Activated CD8-positive, alpha-beta memory T cell treated with anti-CD3 and anti-CD28 coated beads, Interleukin-2, amount 50 U/mL, for 24 hours (primary cell): ENCODE measurements at regions not wholly inside any gene's neighbourhood (a gene's known extent, or its start where the extent isn't known, plus 50 kb on each side); places are given as distances from the start of the nearest gene placed in this dataset.

Source experiments
- DNase-seq: peaks from one replicate; pipeline ENCODE4 v3.0.0-alpha.2; 2020; ENCODE audit errors: extremely low read depth

DNA sequence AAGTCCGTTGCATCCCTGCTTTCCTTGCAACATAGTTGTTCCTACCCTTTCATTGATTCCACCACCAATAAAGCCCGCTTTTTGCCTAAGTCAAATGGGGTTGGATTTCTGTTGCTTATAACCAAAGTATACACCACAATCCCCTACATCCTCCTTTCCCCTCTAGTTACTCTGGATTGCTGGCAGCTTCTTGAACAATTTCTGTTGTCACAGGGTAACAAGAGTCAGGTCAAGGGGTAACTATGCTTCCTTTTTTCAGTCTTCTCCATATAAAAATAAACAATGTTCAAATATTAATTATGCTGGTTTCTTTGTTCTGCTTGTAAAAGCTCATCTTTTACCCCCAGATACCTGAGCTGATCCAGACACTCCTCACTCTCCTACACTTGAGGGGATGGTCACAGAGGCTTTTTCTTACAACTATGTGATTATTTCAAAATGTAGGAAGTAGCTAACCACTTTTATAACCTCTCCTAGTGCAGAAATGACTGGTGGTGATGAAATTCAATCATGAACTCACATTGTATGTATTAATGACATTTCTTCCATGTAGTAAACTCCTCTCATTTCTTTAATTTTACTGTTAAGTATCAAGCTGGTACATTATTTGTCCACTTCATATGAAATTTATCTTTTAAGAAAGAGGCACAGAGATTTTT, 136.5 kb downstream of the SNX18 start:
- DNase-seq: no peak

DNA sequence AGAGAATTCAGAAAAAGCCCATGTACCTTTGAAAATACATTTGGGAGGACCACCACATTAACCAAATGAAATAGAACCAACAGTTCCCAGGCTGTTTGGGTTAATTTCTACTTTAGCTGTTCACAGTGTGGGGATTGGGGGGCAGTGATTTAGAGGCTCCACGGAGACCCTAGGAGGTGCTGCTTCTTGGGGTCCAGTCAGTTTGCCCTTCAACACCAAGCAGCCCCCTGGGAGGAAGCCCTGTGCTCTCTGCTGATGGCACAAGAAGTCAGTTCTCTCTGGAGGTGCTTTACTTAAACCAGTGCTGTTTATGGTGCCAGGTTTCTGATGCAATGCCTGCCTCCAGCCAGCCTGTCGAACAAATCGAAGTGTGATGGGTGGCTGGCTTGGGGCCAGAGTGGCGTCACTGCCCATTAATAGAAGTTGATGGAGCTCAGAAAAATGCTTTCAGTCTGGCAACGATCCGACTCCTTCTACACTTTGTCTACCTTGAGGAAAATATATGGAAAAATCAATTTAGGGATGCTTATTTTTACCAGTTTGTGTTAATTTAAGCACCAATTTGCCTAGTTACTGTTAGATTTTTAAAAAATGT, 134.0 kb downstream of the SNX18 start:
- DNase-seq: no peak

GRCh38 chr5:54649041-54649504, 131.5 kb downstream of the SNX18 start:
- DNase-seq: no peak

GRCh38 chr5:54646356-54647101, 129.0 kb downstream of the SNX18 start:
- peak; percentile 34 for DNase-seq

DNA sequence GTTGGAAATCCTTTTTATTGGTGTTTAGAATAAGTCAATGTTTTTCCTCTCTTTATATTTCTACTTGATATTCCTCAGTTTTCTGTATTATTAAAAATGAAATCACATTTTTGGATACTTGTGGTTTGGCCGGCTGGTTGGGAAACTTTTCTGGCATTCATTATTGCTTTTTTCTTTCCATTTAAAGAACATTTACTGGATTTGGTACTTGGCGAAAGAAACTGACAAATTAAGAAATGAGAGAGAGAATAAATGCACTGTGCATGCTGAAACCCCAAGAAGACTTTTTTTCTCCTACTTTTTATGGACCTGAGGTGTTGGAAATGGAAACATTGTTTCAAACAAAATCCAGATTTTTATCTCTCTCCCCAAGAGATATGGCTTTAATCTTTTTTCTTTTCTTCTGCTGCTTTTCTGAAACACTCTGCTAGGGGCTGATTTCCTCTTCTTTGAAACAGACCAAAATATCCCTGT, 128.4 kb downstream of the SNX18 start:
- DNase-seq: no peak

DNA sequence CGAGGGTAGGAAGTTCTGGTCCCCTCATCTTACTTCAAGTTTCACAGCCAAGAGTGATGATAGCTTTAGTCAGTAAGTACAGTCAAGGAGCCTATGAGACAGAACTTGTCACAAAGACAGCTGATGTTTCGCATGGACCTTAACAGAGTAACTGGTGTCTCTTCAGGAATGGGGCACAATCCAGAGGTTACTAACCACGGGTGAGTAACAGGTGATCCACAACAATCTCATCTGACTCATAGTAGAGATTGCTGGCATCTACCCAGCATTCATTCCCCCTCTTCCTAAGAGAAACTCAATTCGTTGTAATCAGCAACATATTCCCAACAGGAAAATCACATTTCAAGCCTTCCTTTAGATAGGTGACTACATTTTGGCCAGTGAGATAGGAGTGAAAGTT, 126.7 kb downstream of the SNX18 start:
- no peak for DNase-seq

DNA sequence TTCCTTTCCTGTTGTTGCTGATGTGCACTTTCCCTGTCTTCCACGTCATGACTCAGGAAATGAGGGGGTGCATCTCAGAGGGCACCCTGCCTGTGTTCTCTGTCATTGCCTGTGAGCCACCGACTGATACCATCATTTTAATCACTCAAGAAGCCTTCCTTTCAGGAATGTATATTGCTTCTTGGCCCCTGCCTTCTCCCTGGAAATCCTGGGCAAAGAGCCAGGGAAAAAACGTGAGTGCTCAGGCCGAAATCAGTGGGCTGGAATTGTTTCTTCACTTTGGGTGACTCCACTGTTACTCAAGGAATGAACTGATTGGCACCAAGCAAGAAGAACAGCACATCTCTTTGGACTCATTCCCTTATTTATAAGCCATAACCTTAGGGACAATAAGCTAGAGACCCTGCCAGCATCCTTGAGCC, 126.1 kb downstream of the SNX18 start:
- no peak for DNase-seq

DNA sequence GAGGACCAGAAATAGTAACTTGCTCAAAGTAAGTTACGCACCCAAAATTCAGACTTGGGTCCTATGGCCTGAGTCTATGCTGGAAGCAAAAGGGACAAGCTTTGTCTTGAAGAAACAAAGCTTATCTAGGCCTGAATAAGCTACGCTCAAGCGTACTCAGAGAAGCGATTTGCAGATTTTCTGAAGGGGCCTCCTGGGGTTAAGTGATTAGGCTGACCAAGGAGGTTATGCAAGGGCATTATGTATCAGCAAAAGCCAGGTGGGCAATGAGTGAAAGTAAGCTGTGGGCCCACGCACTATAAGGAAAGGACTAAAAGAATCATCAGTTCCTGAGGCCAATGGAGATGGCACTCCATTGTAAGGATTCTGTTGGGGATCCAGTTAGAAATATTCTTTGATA, 122.1 kb downstream of the SNX18 start:
- no peak for DNase-seq

GRCh38 chr5:54638106-54638505, 120.5 kb downstream of the SNX18 start:
- DNase-seq: no peak

DNA sequence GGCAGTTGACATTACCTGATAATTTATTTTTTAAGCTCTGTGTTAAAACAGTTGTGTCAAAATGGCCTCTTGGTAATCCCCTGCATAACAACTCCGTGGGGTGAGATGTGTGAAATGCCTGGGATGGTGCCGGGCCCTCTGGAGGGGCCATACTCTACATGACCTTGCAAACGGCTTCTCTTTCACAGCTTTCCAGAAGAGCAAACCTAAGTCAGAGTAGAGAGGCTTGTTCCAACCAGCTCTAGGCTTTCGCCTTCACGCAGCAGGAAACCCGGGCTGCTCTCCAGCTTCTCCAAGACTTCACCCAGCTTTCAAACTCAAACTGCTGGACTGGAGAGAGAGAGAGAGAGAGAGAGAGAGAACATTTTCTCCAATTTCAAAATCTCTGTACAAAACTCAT, 120.1 kb downstream of the SNX18 start:
- DNase-seq: no peak

DNA sequence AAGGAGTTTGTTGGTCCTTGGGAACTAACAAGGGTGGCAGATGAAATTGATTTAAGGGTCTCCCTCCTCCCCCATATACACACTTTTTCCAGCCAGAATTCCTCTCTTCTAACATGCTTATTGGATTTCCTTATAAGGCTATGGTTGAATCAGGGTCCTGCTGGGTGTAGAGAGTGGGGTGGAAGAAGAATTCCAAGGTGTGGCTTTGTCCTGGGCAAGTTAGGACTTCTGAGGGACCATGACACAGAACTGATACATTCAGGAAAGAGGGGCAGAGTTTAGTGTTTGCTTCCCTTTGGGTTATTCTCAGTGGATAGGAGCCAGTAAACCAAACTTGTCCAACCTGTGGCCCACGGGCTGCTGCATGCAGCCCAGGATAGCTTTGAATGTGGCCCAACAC, 116.5 kb downstream of the SNX18 start:
- DNase-seq: no peak

GRCh38 chr5:54632131-54632701, 114.7 kb downstream of the SNX18 start:
- DNase-seq: no peak

DNA sequence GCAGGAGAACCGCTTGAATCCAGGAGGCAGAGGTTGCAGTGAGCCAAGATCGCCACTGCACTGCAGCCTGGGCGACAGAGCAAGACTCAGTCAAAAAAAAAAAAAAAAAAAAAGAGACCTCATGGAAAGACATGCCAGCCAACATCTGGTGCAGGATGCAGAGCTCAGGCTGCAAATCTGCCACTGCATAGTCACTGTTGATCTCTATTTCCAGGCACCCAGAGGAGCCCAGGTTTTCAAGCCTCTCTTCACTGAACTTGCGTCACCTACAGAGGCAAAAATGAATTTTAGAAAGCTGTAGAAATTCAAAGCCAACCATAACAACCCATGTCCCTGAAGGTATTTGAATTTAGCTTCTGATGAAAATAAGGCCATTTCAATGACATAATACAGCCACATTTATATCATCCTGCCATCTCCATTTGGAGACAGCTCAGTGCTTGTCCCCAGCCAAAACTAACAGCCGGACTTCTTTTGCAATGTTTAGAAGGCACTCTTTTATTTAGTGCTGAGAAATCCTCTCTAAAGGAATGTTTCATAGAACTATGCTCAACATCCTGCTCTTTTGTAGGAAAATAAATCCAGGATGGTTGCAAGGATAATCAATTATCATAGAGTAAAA, 113.3 kb downstream of the SNX18 start:
- DNase-seq: no peak

- DNase-seq: no peak
Measured at GRCh38 chr5:54629115-54629514, 111.6 kb downstream of the SNX18 start.

DNA sequence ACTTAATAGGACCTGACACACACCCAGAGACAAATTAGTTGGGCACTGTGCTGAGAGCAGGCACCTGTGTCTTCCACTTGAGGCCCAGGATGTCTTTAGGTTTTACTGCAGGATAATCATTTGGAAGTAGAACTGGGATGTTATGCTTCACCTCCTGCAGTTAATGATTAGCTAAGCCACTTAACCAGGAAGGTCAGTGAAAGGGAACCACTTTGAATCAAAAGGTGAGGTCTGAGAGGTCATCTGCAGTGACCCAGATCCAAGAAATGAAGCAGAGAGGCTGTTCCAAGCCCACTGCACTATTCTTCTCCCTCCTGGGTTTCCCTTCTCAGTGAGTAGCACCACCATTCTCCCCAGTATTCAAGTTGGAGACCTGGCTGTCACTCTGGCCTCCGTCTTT, 110.5 kb downstream of the SNX18 start:
- DNase-seq: no peak

- no peak for DNase-seq
Measured at GRCh38 chr5:54626407-54626806, 108.8 kb downstream of the SNX18 start.

GRCh38 chr5:54624805-54625568, 107.4 kb downstream of the SNX18 start:
- DNase-seq: no peak

DNA sequence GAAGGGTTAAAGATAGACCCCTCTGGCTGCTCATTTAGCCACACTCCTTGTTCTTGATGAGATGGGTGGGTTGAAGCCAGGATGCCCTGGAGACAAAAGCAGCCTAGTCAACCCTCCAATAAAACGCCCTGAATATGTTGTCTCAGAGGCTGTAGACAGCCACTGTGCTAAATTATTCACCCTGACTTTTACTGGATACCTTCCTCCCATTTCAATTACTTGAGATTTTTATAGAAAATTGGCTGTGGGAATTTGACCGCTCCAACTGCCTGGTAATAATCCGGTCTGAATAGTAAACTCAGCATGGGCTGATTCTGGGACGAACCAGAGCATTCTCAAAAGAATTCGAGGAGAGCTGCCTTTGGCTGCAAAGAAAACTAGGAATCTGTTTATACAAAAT, 104.2 kb downstream of the SNX18 start:
- DNase-seq: no peak

GRCh38 chr5:54621048-54621447, 103.5 kb downstream of the SNX18 start:
- no peak for DNase-seq

GRCh38 chr5:54620141-54620933, 102.8 kb downstream of the SNX18 start:
- no peak for DNase-seq

- DNase-seq: no peak
Measured at GRCh38 chr5:54619731-54620130, 102.2 kb downstream of the SNX18 start.
